Naive B cell (primary cell): ENCODE measurements at regions not wholly inside any gene's neighbourhood (a gene's known extent, or its start where the extent isn't known, plus 50 kb on each side); places are given as distances from the start of the nearest gene placed in this dataset.
"Not testable (repeated sequence)": the region's sequence is repeated elsewhere in the genome, so short reads cannot be mapped to it uniquely, and the experiment has no call there.

Experiments used
- ATAC-seq, 2 donors: fragments of 150-1000 bp; cut with Tn5 transposase; 2 replicates each; pipeline ENCODE4 v1.10.0; 2021; ENCODE audit warnings: low read depth in 2 of 2, mild to moderate bottlenecking in 2 of 2, moderate library complexity in 2 of 2
- DNase-seq: peaks from one replicate; pipeline ENCODE4 v3.0.0; 2022
- H3K27ac Mint-ChIP-seq, 6 donors: one replicate each; pipeline ENCODE4 v1.8.0; 2020 to 2022; ENCODE audit warnings: mild to moderate bottlenecking in 6 of 6, mixed read lengths in 6 of 6, moderate library complexity in 5 of 6, inconsistent platforms in 2 of 6
- H3K27me3 Mint-ChIP-seq, 3 donors: one replicate each; pipeline ENCODE4 v1.8.0; 2021 to 2022; ENCODE audit warnings: mixed read lengths in 3 of 3, mild to moderate bottlenecking in 1 of 3
- H3K36me3 Mint-ChIP-seq, 2 donors: one replicate each; pipeline ENCODE4 v1.8.0; 2020 to 2022; ENCODE audit warnings: mixed read lengths in 2 of 2, inconsistent platforms in 1 of 2, mild to moderate bottlenecking in 1 of 2
- H3K4me1 Mint-ChIP-seq, 3 donors: one replicate each; pipeline ENCODE4 v1.8.0; 2020 to 2022; ENCODE audit warnings: mixed read lengths in 3 of 3, inconsistent platforms in 1 of 3, mild to moderate bottlenecking in 1 of 3, moderate library complexity in 1 of 3
- H3K4me3 Mint-ChIP-seq, 8 donors: one replicate each; pipeline ENCODE4 v1.8.0; 2020 to 2022; ENCODE audit warnings: mild to moderate bottlenecking in 8 of 8, mixed read lengths in 8 of 8, moderate library complexity in 8 of 8, inconsistent platforms in 2 of 8
- H3K9me3 Mint-ChIP-seq, 7 donors: one replicate each; pipeline ENCODE4 v1.8.0; 2020 to 2022; ENCODE audit warnings: mixed read lengths in 7 of 7, mild to moderate bottlenecking in 5 of 7, inconsistent platforms in 2 of 7, moderate library complexity in 1 of 7

GRCh38 chr3:164360738-164361406 lies 717.4 kb downstream of the SI start:
- Mint-ChIP-seq H3K27me3 (no peaks in the 10 kb centered on the region), H3K27ac (no peak overlapping the region)

GRCh38 chr3:164360078-164360578 lies 718.2 kb downstream of the SI start:
- ATAC-seq (no peak), DNase-seq (no peak)
- no peak overlapping the region for H3K4me3 Mint-ChIP-seq
- no peak overlapping the region for H3K27ac Mint-ChIP-seq
- H3K4me1 Mint-ChIP-seq: no peaks in the 10 kb centered on the region
- no peaks in the 10 kb centered on the region for H3K27me3 Mint-ChIP-seq
- peaks cover 0 to 4% (median 0%) of the 10 kb centered on the region in 7 donors for H3K9me3 Mint-ChIP-seq
- no peaks in the 10 kb centered on the region for H3K36me3 Mint-ChIP-seq

More at GRCh38 chr3:164360738-164361406, 717.4 kb downstream of the SI start:
- Mint-ChIP-seq H3K4me1 (no peaks in the 10 kb centered on the region), H3K4me3 (no peak overlapping the region), H3K36me3 (no peaks in the 10 kb centered on the region), H3K9me3 (peaks cover 0 to 4% (median 0%) of the 10 kb centered on the region in 7 donors)
- ATAC-seq (no peak), DNase-seq (no peak)

- no peaks in the 10 kb centered on the region for H3K4me1 Mint-ChIP-seq
- H3K36me3 Mint-ChIP-seq: no peaks in the 10 kb centered on the region
- ATAC-seq (no peak), DNase-seq (no peak)
- no peaks in the 10 kb centered on the region for H3K27me3 Mint-ChIP-seq
- no peak overlapping the region for H3K4me3 Mint-ChIP-seq
- H3K27ac Mint-ChIP-seq: no peak overlapping the region
- peaks cover 0 to 1% (median 0%) of the 10 kb centered on the region in 7 donors for H3K9me3 Mint-ChIP-seq
Measured at GRCh38 chr3:164352991-164353390, 725.3 kb downstream of the SI start.

GRCh38 chr3:164351131-164351530 lies 727.2 kb downstream of the SI start:
- ATAC-seq (no peak), DNase-seq (no peak)
- peaks cover 0 to 11% (median 3%) of the 10 kb centered on the region in 7 donors for H3K9me3 Mint-ChIP-seq
- H3K27me3 Mint-ChIP-seq: no peaks in the 10 kb centered on the region
- H3K4me1 Mint-ChIP-seq: no peaks in the 10 kb centered on the region
- no peak overlapping the region for H3K27ac Mint-ChIP-seq
- H3K36me3 Mint-ChIP-seq: no peaks in the 10 kb centered on the region
- no peak overlapping the region for H3K4me3 Mint-ChIP-seq

- not testable (repeated sequence) for H3K4me3 Mint-ChIP-seq, H3K27ac Mint-ChIP-seq, ATAC-seq, H3K36me3 Mint-ChIP-seq, H3K4me1 Mint-ChIP-seq, DNase-seq, H3K27me3 Mint-ChIP-seq
- peaks cover 3 to 21% (median 8%) of the 10 kb centered on the region in 7 donors for H3K9me3 Mint-ChIP-seq
Measured at GRCh38 chr3:164342206-164342605, 736.1 kb downstream of the SI start.

- H3K4me1 Mint-ChIP-seq: no peaks in the 10 kb centered on the region
- no peaks in the 10 kb centered on the region for H3K27me3 Mint-ChIP-seq
- H3K9me3 Mint-ChIP-seq: peaks cover 2 to 16% (median 7%) of the 10 kb centered on the region in 7 donors
- ATAC-seq (no peak), DNase-seq (no peak)
- no peaks in the 10 kb centered on the region for H3K36me3 Mint-ChIP-seq
- no peak overlapping the region for H3K27ac Mint-ChIP-seq
- H3K4me3 Mint-ChIP-seq: no peak overlapping the region
Measured at GRCh38 chr3:164341086-164341485, 737.2 kb downstream of the SI start.

- no peaks in the 10 kb centered on the region for H3K36me3 Mint-ChIP-seq
- H3K4me1 Mint-ChIP-seq: no peaks in the 10 kb centered on the region
- DNase-seq: no peak
- no peak for ATAC-seq
- peaks cover 2 to 18% (median 5%) of the 10 kb centered on the region in 7 donors for H3K9me3 Mint-ChIP-seq
- H3K4me3 Mint-ChIP-seq: no peak overlapping the region
- no peaks in the 10 kb centered on the region for H3K27me3 Mint-ChIP-seq
- H3K27ac Mint-ChIP-seq: no peak overlapping the region
Measured at GRCh38 chr3:164340273-164340672, 738.0 kb downstream of the SI start.

- no peaks in the 10 kb centered on the region for H3K27me3 Mint-ChIP-seq
- peaks cover 0 to 13% (median 5%) of the 10 kb centered on the region in 7 donors for H3K9me3 Mint-ChIP-seq
- no peak overlapping the region for H3K4me3 Mint-ChIP-seq
- H3K4me1 Mint-ChIP-seq: no peaks in the 10 kb centered on the region
- H3K27ac Mint-ChIP-seq: peak overlapping the region in 1 of 6 donors; percentile 22
- DNase-seq (no peak), ATAC-seq (no peak)
- H3K36me3 Mint-ChIP-seq: no peaks in the 10 kb centered on the region
Measured at GRCh38 chr3:164332831-164333802, 745.2 kb downstream of the SI start.

- H3K36me3 Mint-ChIP-seq: no peaks in the 10 kb centered on the region
- no peak overlapping the region for H3K27ac Mint-ChIP-seq
- H3K4me1 Mint-ChIP-seq: no peaks in the 10 kb centered on the region
- H3K9me3 Mint-ChIP-seq: peaks cover 0 to 6% (median 3%) of the 10 kb centered on the region in 7 donors
- ATAC-seq (no peak), DNase-seq (no peak)
- no peaks in the 10 kb centered on the region for H3K27me3 Mint-ChIP-seq
- H3K4me3 Mint-ChIP-seq: no peak overlapping the region
Measured at GRCh38 chr3:164326714-164327113, 751.6 kb downstream of the SI start.

GRCh38 chr3:164320962-164321361 lies 757.3 kb downstream of the SI start:
- Mint-ChIP-seq H3K4me1 (no peaks in the 10 kb centered on the region), H3K4me3 (no peak overlapping the region), H3K9me3 (peaks cover 0 to 5% (median 0%) of the 10 kb centered on the region in 7 donors), H3K27me3 (no peaks in the 10 kb centered on the region), H3K36me3 (no peaks in the 10 kb centered on the region), H3K27ac (no peak overlapping the region)
- DNase-seq: no peak
- ATAC-seq: no peak

- H3K27me3 Mint-ChIP-seq: no peaks in the 10 kb centered on the region
- H3K4me1 Mint-ChIP-seq: no peaks in the 10 kb centered on the region
- no peaks in the 10 kb centered on the region for H3K36me3 Mint-ChIP-seq
- peaks cover 0 to 21% (median 5%) of the 10 kb centered on the region in 7 donors for H3K9me3 Mint-ChIP-seq
- ATAC-seq (no peak), DNase-seq (no peak)
- no peak overlapping the region for H3K4me3 Mint-ChIP-seq
- H3K27ac Mint-ChIP-seq: no peak overlapping the region
Measured at GRCh38 chr3:164306042-164306441, 772.3 kb downstream of the SI start.

GRCh38 chr3:164303894-164304293 lies 774.4 kb downstream of the SI start:
- H3K27me3 Mint-ChIP-seq: no peaks in the 10 kb centered on the region
- no peak overlapping the region for H3K4me3 Mint-ChIP-seq

GRCh38 chr3:164302622-164303021 lies 775.7 kb downstream of the SI start:
- no peak for ATAC-seq
- H3K27ac Mint-ChIP-seq: no peak overlapping the region
- DNase-seq: no peak
- H3K4me3 Mint-ChIP-seq: no peak overlapping the region
- no peaks in the 10 kb centered on the region for H3K36me3 Mint-ChIP-seq
- no peaks in the 10 kb centered on the region for H3K4me1 Mint-ChIP-seq
- no peaks in the 10 kb centered on the region for H3K27me3 Mint-ChIP-seq
- H3K9me3 Mint-ChIP-seq: peaks cover 0 to 8% (median 0%) of the 10 kb centered on the region in 7 donors

More at GRCh38 chr3:164303894-164304293, 774.4 kb downstream of the SI start:
- Mint-ChIP-seq H3K9me3 (peaks cover 0 to 8% (median 0%) of the 10 kb centered on the region in 7 donors), H3K4me1 (no peaks in the 10 kb centered on the region), H3K36me3 (no peaks in the 10 kb centered on the region), H3K27ac (no peak overlapping the region)
- ATAC-seq: no peak
- no peak for DNase-seq

- not testable (repeated sequence) for H3K27me3 Mint-ChIP-seq, DNase-seq, ATAC-seq, H3K4me1 Mint-ChIP-seq, H3K36me3 Mint-ChIP-seq, H3K27ac Mint-ChIP-seq, H3K4me3 Mint-ChIP-seq, H3K9me3 Mint-ChIP-seq
Measured at GRCh38 chr3:164291486-164291885, 786.8 kb downstream of the SI start.
